HEK293 (cell line): ENCODE measurements at regions not wholly inside any gene's neighbourhood (a gene's known extent, or its start where the extent isn't known, plus 50 kb on each side); places are given as distances from the start of the nearest gene placed in this dataset.

Experiments
- MZF1 ChIP-seq: fragments of 450-650 bp; formaldehyde crosslinking; IDR thresholded peaks from 2 replicates; pipeline ENCODE4 v1.5.1; 2017; ENCODE audit warnings: missing biosample characterization, missing genetic modification characterization, borderline replicate concordance
- YY1 ChIP-seq: fragments of 450-650 bp; formaldehyde crosslinking; IDR thresholded peaks from 2 replicates; pipeline ENCODE4 v1.5.1; 2018; ENCODE audit warnings: missing biosample characterization, missing genetic modification characterization
- ZBTB11 ChIP-seq: fragments of 450-650 bp; formaldehyde crosslinking; conservative IDR thresholded peaks from 2 replicates; pipeline ENCODE4 v1.5.1; 2016; ENCODE audit warnings: low read depth, missing biosample characterization, missing genetic modification characterization
- ZNF239 ChIP-seq: fragments of 450-650 bp; formaldehyde crosslinking; IDR thresholded peaks from 2 replicates; pipeline ENCODE4 v1.5.1; 2016; ENCODE audit warnings: missing biosample characterization, missing genetic modification characterization
- ZNF274 ChIP-seq, 2 experiments: fragments of 200-500 bp in 1 of 2; fragments of 450-650 bp in 1 of 2; sonication (Bioruptor generic) in 1 of 2; formaldehyde crosslinking in 1 of 2; IDR thresholded peaks; 2 replicates each; pipeline versions ENCODE4 v1.5.1 to v1.6.1; 2014 to 2016; ENCODE audit warnings: borderline replicate concordance in 1 of 2, inconsistent platforms in 1 of 2, low read length in 1 of 2, missing biosample characterization in 1 of 2, missing genetic modification characterization in 1 of 2
- ZNF302 ChIP-seq: fragments of 450-650 bp; formaldehyde crosslinking; IDR thresholded peaks from 2 replicates; pipeline ENCODE4 v1.5.1; 2016; ENCODE audit warnings: missing biosample characterization, missing genetic modification characterization, low read depth
- ZNF416 ChIP-seq: fragments of 450-650 bp; formaldehyde crosslinking; IDR thresholded peaks from 2 replicates; pipeline ENCODE4 v1.5.1; 2016; ENCODE audit warnings: missing biosample characterization, missing genetic modification characterization
- ZNF561 ChIP-seq: fragments of 450-650 bp; IDR thresholded peaks from 2 replicates; pipeline ENCODE4 v1.5.1; 2018; ENCODE audit warnings: missing biosample characterization, missing genetic modification characterization, borderline replicate concordance
- ZSCAN30 ChIP-seq: fragments of 450-650 bp; IDR thresholded peaks from 2 replicates; pipeline ENCODE4 v1.5.1; 2018; ENCODE audit warnings: missing biosample characterization, mild to moderate bottlenecking, missing genetic modification characterization, moderate library complexity
- TF ChIP-seq, protein P1 (sequence below): fragments of 450-650 bp; formaldehyde crosslinking; IDR thresholded peaks from 2 replicates; pipeline ENCODE4 v1.5.1; 2016; ENCODE audit warnings: missing biosample characterization, missing genetic modification characterization

GRCh38 chr10:77723376-77723775 is 85.8 kb upstream of the KCNMA1 start:
- TF ChIP-seq, protein P1, sequence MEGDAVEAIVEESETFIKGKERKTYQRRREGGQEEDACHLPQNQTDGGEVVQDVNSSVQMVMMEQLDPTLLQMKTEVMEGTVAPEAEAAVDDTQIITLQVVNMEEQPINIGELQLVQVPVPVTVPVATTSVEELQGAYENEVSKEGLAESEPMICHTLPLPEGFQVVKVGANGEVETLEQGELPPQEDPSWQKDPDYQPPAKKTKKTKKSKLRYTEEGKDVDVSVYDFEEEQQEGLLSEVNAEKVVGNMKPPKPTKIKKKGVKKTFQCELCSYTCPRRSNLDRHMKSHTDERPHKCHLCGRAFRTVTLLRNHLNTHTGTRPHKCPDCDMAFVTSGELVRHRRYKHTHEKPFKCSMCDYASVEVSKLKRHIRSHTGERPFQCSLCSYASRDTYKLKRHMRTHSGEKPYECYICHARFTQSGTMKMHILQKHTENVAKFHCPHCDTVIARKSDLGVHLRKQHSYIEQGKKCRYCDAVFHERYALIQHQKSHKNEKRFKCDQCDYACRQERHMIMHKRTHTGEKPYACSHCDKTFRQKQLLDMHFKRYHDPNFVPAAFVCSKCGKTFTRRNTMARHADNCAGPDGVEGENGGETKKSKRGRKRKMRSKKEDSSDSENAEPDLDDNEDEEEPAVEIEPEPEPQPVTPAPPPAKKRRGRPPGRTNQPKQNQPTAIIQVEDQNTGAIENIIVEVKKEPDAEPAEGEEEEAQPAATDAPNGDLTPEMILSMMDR (tag by site-specific recombination) = no peak
- TF ChIP-seq ZNF416 (no peak), MZF1 (no peak), ZNF239 (tag by site-specific recombination) (no peak), ZNF274 (IDR thresholded peaks at IDR 0.05; ENCODE audit: low read length) (no peak), ZNF274 (tag by site-specific recombination; IDR thresholded peaks at IDR 0.05; ENCODE audit: borderline replicate concordance) (no peak), ZBTB11 (tag by site-specific recombination) (no peak), ZNF561 (no peak), YY1 (tag by site-specific recombination) (no peak), ZSCAN30 (tag by site-specific recombination) (no peak), ZNF302 (tag by site-specific recombination) (no peak)
